ENCODE measurements at regions not wholly inside any gene's neighbourhood (a gene's known extent, or its start where the extent isn't known, plus 50 kb on each side); places are given as distances from the start of the nearest gene placed in this dataset.

DNA sequence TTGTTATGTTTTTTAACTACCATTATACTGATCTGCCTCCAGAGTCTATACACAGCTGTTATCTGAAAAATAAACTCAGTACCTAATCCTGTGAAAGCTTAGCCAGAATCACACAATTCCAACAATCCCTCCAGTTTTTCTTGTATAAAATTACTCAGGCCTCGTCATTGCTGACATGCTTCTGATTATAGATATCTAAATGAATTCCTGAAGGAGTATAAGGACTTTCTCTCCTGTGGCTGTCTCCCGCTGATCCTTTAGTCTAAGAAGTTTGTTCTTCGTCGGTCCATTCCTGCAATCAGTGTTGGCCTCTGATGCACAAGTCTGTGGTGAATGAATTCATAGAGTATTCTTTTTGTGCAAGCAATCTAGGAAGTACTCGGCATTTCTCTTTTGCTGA is 288.9 kb upstream of the SEMA3C start:
- peak in 1 of 2 donors; percentile 28 for DNase-seq (ENCODE audit: low read depth in 2 of 2)
- no peak overlapping the region for H3K4me3 ChIP-seq (replicated peaks in 1 of 2; ENCODE audit: low read depth in 2 of 2, low read length in 2 of 2)
- no peak for TF ChIP-seq CTCF (IDR thresholded peaks at IDR 0.05; ENCODE audit: low read depth, low read length)

DNA sequence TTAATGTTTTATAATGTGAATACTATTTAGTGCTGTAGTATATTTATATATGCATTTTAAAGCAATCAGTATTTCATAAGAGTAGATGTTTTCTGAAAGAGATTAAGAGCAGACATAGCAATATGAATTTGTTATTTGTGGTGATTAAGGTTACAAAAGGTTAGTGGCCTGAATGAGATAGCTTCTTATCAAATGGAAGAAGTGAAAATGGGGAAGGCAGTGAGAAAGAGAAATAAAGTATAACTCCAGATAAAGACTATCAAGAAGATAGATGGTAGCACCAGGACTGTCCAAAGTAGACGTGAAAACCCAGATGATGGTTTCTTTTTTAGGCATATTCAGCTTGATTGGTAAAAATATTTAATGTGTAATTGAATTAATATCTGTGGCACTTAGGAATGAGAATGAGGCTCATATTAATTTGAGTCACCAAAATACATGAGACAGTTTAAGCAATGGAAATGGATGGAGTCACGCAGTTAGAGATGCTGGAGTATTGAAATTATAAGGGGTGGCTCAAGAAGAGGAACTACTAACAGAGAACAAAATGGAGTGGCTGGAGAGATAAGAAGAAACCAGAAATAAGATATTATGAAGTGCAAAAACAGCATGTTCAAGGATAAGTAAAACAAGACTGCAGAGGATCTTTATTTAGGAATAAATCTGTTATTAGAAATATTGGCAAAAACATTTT is 288.0 kb upstream of the SEMA3C start:
- H3K4me3 ChIP-seq (replicated peaks in 1 of 2; ENCODE audit: low read depth in 2 of 2, low read length in 2 of 2), result no peak overlapping the region
- no peak for TF ChIP-seq CTCF (IDR thresholded peaks at IDR 0.05; ENCODE audit: low read depth, low read length)
- no peak for DNase-seq (ENCODE audit: low read depth in 2 of 2)

- no peak overlapping the region for H3K4me3 ChIP-seq (replicated peaks in 1 of 2; ENCODE audit: low read depth in 2 of 2, low read length in 2 of 2)
- no peak for TF ChIP-seq CTCF (IDR thresholded peaks at IDR 0.05; ENCODE audit: low read depth, low read length)
- no peak for DNase-seq (ENCODE audit: low read depth in 2 of 2)
These were observed 287.4 kb upstream of the SEMA3C start for GRCh38 chr7:81206217-81206616.

DNA sequence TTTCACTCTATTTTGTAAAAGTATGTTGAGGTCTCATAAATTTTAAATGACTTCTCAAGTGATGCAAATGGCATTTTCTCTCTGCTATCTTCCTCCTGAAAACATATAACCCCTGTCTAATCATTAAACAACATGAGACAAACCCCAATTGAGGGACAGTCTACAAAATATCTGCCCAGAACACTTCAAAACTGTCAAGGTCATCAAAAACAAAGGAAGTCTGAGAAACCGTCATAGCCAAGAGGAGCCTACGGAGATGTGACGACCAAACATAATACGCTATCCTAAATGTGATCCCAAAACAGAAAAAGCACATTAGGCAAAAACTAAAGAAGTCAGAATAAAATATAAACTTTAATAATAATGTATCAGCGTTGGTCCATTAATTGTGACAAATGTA is 282.3 kb upstream of the SEMA3C start:
- DNase-seq (ENCODE audit: low read depth in 2 of 2), result no peak
- no peak for TF ChIP-seq CTCF (IDR thresholded peaks at IDR 0.05; ENCODE audit: low read depth, low read length)
- no peak overlapping the region for H3K4me3 ChIP-seq (replicated peaks in 1 of 2; ENCODE audit: low read depth in 2 of 2, low read length in 2 of 2)

- H3K4me3 ChIP-seq (replicated peaks in 1 of 2; ENCODE audit: low read depth in 2 of 2, low read length in 2 of 2), result no peak overlapping the region
- DNase-seq (ENCODE audit: low read depth in 2 of 2), result no peak
- TF ChIP-seq CTCF (IDR thresholded peaks at IDR 0.05; ENCODE audit: low read depth, low read length), result no peak
These were observed 279.9 kb upstream of the SEMA3C start for GRCh38 chr7:81198766-81199165.

DNA sequence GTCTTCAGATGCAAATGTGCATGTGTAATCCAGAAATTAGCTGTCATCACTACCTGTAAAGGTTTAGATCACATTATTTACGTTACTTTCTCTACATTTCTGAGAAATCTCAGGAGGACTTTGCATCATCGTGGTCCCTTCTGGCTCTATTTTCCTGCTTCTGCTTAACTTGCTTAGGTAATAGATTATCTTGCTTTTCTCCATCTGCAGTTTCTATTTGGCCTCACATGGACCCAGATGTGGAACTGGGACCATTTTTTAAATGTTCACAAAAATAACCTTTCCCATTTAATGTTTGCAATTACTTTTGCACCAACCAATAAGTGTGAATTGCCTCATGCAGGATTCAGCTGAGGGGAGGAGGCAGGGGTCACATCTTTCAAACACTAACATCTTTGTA is 278.4 kb upstream of the SEMA3C start:
- DNase-seq (ENCODE audit: low read depth in 2 of 2), result no peak
- TF ChIP-seq CTCF (IDR thresholded peaks at IDR 0.05; ENCODE audit: low read depth, low read length), result no peak
- H3K4me3 ChIP-seq (replicated peaks in 1 of 2; ENCODE audit: low read depth in 2 of 2, low read length in 2 of 2), result no peak overlapping the region

DNA sequence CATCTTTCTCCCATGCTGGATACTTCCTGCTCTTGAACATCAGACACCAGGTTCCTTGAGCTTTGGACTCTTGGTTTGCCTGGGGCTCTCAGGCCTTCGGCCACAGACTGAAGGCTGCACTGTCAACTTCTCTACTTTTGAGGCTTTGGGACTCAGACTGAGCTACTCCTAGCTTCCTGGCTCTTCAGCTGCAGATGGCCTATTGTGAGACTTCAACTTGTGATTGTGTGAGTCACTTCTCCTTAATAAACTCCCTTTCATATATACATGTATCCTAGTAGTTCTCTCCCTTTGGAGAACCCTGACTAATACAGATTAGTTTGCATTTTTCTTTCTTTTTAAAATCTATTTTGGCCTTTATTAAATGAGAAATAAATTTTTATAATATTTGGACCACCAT is 276.2 kb upstream of the SEMA3C start:
- no peak for TF ChIP-seq CTCF (IDR thresholded peaks at IDR 0.05; ENCODE audit: low read depth, low read length)
- H3K4me3 ChIP-seq (replicated peaks in 1 of 2; ENCODE audit: low read depth in 2 of 2, low read length in 2 of 2), result no peak overlapping the region
- DNase-seq (ENCODE audit: low read depth in 2 of 2), result peak in 1 of 2 donors; percentile 49

Data from cardiac fibroblast (primary cell).